ENCODE measurements at regions not wholly inside any gene's neighbourhood (a gene's known extent, or its start where the extent isn't known, plus 50 kb on each side); places are given as distances from the start of the nearest gene placed in this dataset.

DNA sequence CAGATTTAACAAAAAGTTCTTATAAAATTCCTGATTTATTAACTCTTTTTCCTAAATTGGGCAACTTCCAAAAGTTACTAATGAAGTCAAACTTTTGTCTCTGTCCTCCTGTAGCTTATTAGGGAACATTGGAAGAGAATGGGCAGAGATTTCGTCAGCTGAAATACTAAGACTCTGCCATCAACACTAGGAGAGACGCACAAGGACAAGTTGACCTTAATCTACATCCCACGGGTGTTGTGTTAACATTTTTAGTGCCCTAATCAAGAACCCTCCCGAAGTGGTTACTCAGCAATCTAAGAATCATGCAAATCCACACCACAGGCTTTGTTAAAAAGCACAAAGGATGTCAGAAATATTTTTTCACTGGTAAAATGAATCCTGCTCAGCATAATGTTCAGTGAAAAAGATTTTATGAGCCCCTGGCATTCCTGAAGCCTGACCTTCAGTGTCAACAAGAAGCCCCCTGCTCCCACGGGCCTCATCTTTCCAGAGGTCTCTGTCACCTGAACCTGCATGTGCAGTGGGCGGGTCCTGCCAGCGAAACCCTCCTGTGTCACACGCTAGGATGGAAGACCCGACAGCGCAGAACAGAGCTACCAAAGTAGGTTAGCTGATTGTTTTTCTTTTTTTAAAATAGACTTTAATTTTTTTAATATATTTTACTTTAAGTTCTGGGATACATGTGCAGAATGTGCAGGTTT, 70.6 kb upstream of the AKR1E2 start:
- DNase-seq (ENCODE audit: low read depth), result no peak
- no peak overlapping the region for H3K4me3 ChIP-seq (ENCODE audit: low read depth, low read length)
- no peak for FAIRE-seq
- TF ChIP-seq, protein P1, sequence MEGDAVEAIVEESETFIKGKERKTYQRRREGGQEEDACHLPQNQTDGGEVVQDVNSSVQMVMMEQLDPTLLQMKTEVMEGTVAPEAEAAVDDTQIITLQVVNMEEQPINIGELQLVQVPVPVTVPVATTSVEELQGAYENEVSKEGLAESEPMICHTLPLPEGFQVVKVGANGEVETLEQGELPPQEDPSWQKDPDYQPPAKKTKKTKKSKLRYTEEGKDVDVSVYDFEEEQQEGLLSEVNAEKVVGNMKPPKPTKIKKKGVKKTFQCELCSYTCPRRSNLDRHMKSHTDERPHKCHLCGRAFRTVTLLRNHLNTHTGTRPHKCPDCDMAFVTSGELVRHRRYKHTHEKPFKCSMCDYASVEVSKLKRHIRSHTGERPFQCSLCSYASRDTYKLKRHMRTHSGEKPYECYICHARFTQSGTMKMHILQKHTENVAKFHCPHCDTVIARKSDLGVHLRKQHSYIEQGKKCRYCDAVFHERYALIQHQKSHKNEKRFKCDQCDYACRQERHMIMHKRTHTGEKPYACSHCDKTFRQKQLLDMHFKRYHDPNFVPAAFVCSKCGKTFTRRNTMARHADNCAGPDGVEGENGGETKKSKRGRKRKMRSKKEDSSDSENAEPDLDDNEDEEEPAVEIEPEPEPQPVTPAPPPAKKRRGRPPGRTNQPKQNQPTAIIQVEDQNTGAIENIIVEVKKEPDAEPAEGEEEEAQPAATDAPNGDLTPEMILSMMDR (IDR thresholded peaks at IDR 0.05; ENCODE audit: insufficient read depth, low read length, severe bottlenecking), result no peak
- no peaks in the 10 kb centered on the region for H3K36me3 ChIP-seq (ENCODE audit: control insufficient read depth, insufficient read depth, low read length)
- H3K27me3 ChIP-seq (ENCODE audit: control insufficient read depth, insufficient read depth, low read length), result no peaks in the 10 kb centered on the region

DNA sequence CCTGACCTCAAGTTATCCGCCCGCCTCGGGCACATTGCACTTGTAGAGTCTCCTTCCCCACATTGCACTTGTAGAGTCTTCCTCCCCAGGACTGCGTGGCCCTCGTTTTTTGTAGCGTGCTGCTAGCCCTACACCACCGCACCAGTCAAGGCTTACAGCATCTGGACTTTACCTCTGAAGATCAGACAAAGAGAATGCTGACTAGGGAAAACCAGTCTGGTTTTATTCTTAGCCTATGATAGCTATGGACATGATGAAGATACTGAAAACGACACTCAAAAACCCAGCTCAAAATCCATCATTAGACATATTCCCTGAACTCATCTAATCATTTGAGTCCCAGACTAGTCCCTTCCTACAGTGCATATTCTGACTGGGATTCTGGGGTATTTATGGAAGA, 71.9 kb upstream of the AKR1E2 start:
- no peaks in the 10 kb centered on the region for H3K27me3 ChIP-seq (ENCODE audit: control insufficient read depth, insufficient read depth, low read length)
- H3K36me3 ChIP-seq (ENCODE audit: control insufficient read depth, insufficient read depth, low read length), result no peaks in the 10 kb centered on the region
- no peak for DNase-seq (ENCODE audit: low read depth)
- TF ChIP-seq, protein P1 (IDR thresholded peaks at IDR 0.05; ENCODE audit: insufficient read depth, low read length, severe bottlenecking), result no peak
- no peak overlapping the region for H3K4me3 ChIP-seq (ENCODE audit: low read depth, low read length)
- FAIRE-seq, result no peak

DNA sequence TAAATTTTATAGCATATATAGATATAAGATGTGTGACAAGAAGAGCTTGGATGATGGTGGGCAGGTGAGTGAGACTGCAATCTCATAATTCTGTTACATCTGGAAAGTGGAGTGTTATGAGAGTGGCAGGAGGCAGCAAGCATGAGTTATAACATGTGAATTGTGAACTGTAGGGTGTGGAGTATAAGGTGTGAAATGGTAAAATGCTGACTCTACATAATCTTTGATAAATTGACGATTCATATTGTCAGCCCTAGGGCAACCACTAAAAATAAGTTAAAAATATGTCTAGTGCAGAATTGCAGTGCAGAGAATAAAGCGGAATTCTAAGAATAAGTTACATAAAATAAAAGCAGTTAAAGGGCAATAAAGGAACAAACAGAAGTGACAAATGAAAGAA, 74.8 kb upstream of the AKR1E2 start:
- Histone ChIP-seq H3K27me3 (ENCODE audit: control insufficient read depth, insufficient read depth, low read length) (no peaks in the 10 kb centered on the region), H3K36me3 (ENCODE audit: control insufficient read depth, insufficient read depth, low read length) (no peaks in the 10 kb centered on the region), H3K4me3 (ENCODE audit: low read depth, low read length) (no peak overlapping the region)
- DNase-seq (ENCODE audit: low read depth), result no peak
- FAIRE-seq, result no peak
- TF ChIP-seq, protein P1 (IDR thresholded peaks at IDR 0.05; ENCODE audit: insufficient read depth, low read length, severe bottlenecking), result no peak

DNA sequence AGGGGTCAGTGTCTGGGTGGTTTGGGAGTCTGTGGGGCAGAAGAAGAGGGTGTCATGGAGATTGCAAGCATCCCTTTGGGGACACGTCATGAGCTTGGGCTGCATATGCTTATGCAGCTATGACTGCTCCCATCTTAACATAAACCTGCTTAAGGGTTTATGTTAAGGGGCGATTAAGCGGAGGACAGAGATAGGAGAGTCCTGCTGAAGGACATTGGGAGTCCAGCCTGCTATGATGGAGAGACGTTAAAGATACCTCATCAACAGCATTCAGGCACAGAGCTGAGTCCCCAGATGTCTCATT, 76.8 kb upstream of the AKR1E2 start:
- DNase-seq (ENCODE audit: low read depth) (no peak), FAIRE-seq (no peak)
- H3K36me3 ChIP-seq (ENCODE audit: control insufficient read depth, insufficient read depth, low read length), result no peaks in the 10 kb centered on the region
- no peaks in the 10 kb centered on the region for H3K27me3 ChIP-seq (ENCODE audit: control insufficient read depth, insufficient read depth, low read length)
- TF ChIP-seq, protein P1 (IDR thresholded peaks at IDR 0.05; ENCODE audit: insufficient read depth, low read length, severe bottlenecking), result no peak
- H3K4me3 ChIP-seq (ENCODE audit: low read depth, low read length), result no peak overlapping the region

DNA sequence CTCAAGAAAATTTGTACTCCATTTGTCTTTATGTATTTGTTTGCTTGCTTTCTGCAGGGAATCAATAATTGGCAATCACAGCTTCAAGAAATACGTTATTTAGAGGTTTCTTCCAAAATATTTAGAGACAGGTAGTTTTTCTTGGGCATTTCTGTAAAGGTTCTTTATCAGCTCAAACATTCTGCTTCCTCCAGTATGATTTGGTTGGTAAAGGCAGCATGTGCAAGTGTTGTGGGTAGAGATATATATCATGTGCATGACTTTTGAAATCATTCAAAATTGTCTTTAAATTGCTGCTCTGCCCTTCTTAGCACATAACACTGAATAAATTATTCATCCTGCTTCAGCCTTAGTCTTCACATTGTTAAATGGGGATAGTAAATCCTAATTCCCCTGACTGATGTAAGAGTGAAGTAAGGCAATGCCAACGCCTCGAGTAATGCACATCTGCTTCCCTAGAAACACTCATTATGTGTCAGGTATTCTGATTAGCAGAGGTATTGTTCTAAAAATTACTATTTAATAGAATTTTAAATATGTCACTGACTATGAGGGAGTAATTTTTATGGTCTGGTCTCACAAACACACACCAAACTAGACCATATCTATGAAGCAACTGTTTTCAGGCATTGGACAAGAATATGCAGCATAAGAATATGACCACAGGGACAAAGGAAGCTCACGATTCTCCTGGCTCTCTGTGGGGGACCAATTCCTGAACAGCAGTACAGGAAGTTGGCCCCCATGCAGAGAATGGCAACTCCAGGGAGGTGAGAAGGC, 77.3 kb upstream of the AKR1E2 start:
- Histone ChIP-seq H3K27me3 (ENCODE audit: control insufficient read depth, insufficient read depth, low read length) (no peaks in the 10 kb centered on the region), H3K4me3 (ENCODE audit: low read depth, low read length) (no peak overlapping the region), H3K36me3 (ENCODE audit: control insufficient read depth, insufficient read depth, low read length) (no peaks in the 10 kb centered on the region)
- no peak for FAIRE-seq
- TF ChIP-seq, protein P1 (IDR thresholded peaks at IDR 0.05; ENCODE audit: insufficient read depth, low read length, severe bottlenecking), result no peak
- peak; percentile 51 for DNase-seq (ENCODE audit: low read depth)

Data from bronchial epithelial cell (primary cell).